ENCODE measurements at regions not wholly inside any gene's neighbourhood (a gene's known extent, or its start where the extent isn't known, plus 50 kb on each side); places are given as distances from the start of the nearest gene placed in this dataset.
"Not testable (repeated sequence)": the region's sequence is repeated elsewhere in the genome, so short reads cannot be mapped to it uniquely, and the experiment has no call there.

GRCh38 chr1:121574505-121574899, 389.7 kb downstream of the SRGAP2C start:
- not testable (repeated sequence) for DNase-seq

- DNase-seq = not testable (repeated sequence)
These were observed 398.1 kb downstream of the SRGAP2C start for GRCh38 chr1:121582898-121583297.

- no peak for DNase-seq
These were observed 401.8 kb downstream of the SRGAP2C start for GRCh38 chr1:121586369-121587229.

- DNase-seq = no peak
These were observed 402.4 kb downstream of the SRGAP2C start for GRCh38 chr1:121587230-121587569.

GRCh38 chr1:121587777-121588176, 403.0 kb downstream of the SRGAP2C start:
- no peak for DNase-seq

- no peak for DNase-seq
These were observed 409.3 kb downstream of the SRGAP2C start for GRCh38 chr1:121594096-121594495.

GRCh38 chr1:121595089-121595488, 410.3 kb downstream of the SRGAP2C start:
- DNase-seq = no peak

- DNase-seq = not testable (repeated sequence)
These were observed 420.2 kb downstream of the SRGAP2C start for GRCh38 chr1:121604843-121605444.

- not testable (repeated sequence) for DNase-seq
These were observed 422.7 kb downstream of the SRGAP2C start for GRCh38 chr1:121607499-121607898.

Measured in NCI-H1930 (cell line).